HL-60 (cell line): ENCODE measurements at regions not wholly inside any gene's neighbourhood (a gene's known extent, or its start where the extent isn't known, plus 50 kb on each side); places are given as distances from the start of the nearest gene placed in this dataset.

Experiments
- GABPA ChIP-seq: IDR thresholded peaks from 2 replicates; pipeline ENCODE4 v1.6.1; 2012; ENCODE audit warnings: low read depth
- POLR2AphosphoS5 ChIP-seq: IDR thresholded peaks from 2 replicates; pipeline ENCODE4 v1.6.1; 2012; ENCODE audit warnings: low read depth
- REST ChIP-seq: IDR thresholded peaks from 2 replicates; pipeline ENCODE4 v1.6.1; 2012; ENCODE audit warnings: low read depth; ENCODE audit not compliant: insufficient replicate concordance
- TF ChIP-seq, protein P1 (sequence below): IDR thresholded peaks from one replicate; pipeline ENCODE4 v1.5.1; 2011; ENCODE audit warnings: low read length, control low read depth, inconsistent platforms; ENCODE audit not compliant: insufficient read depth

GRCh38 chr15:85312486-85312885 lies 67.9 kb upstream of the AKAP13 start:
- TF ChIP-seq, protein P1, sequence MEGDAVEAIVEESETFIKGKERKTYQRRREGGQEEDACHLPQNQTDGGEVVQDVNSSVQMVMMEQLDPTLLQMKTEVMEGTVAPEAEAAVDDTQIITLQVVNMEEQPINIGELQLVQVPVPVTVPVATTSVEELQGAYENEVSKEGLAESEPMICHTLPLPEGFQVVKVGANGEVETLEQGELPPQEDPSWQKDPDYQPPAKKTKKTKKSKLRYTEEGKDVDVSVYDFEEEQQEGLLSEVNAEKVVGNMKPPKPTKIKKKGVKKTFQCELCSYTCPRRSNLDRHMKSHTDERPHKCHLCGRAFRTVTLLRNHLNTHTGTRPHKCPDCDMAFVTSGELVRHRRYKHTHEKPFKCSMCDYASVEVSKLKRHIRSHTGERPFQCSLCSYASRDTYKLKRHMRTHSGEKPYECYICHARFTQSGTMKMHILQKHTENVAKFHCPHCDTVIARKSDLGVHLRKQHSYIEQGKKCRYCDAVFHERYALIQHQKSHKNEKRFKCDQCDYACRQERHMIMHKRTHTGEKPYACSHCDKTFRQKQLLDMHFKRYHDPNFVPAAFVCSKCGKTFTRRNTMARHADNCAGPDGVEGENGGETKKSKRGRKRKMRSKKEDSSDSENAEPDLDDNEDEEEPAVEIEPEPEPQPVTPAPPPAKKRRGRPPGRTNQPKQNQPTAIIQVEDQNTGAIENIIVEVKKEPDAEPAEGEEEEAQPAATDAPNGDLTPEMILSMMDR, result no peak
- no peak for TF ChIP-seq POLR2AphosphoS5
- TF ChIP-seq REST, result no peak
- TF ChIP-seq GABPA, result no peak
